K562 (cell line): ENCODE measurements at regions not wholly inside any gene's neighbourhood (a gene's known extent, or its start where the extent isn't known, plus 50 kb on each side); places are given as distances from the start of the nearest gene placed in this dataset.

Experiments used
- CXXC5 ChIP-seq: fragments of 250-450 bp; sonication (Bioruptor Pico); IDR thresholded peaks from 2 replicates; pipeline ENCODE4 v1.8.0; 2022; ENCODE audit warnings: inconsistent platforms, mild to moderate bottlenecking, moderate library complexity
- E2F3 ChIP-seq: fragments of 250-450 bp; sonication (Bioruptor Pico); IDR thresholded peaks from 2 replicates; pipeline ENCODE4 v1.4.0; 2020; ENCODE audit warnings: mild to moderate bottlenecking
- MAZ ChIP-seq, 2 experiments: fragments of 450-650 bp in 1 of 2; sonication (generic) in 1 of 2; formaldehyde crosslinking; IDR thresholded peaks in 1 of 2; conservative IDR thresholded peaks in 1 of 2; 2 replicates each; pipeline versions ENCODE4 v1.4.0 to v1.5.0; 2020; ENCODE audit warnings: mild to moderate bottlenecking in 1 of 2, missing genetic modification reagents in 1 of 2
- SMAD4 ChIP-seq: fragments of 250-450 bp; sonication (Bioruptor Pico); conservative IDR thresholded peaks from 2 replicates; pipeline ENCODE4 v1.8.0; 2021; ENCODE audit warnings: inconsistent platforms, mild to moderate bottlenecking, moderate library complexity
- YY1 ChIP-seq, 3 experiments: IDR thresholded peaks; 2 replicates each; pipeline ENCODE4 v1.6.1; 2011; ENCODE audit warnings: low read length in 2 of 3, mild to moderate bottlenecking in 2 of 3, moderate library complexity in 2 of 3, borderline replicate concordance in 1 of 3, control low read depth in 1 of 3, low read depth in 1 of 3; ENCODE audit not compliant: insufficient read depth in 3 of 3, insufficient replicate concordance in 2 of 3, control insufficient read depth in 1 of 3, insufficient read length in 1 of 3; ENCODE audit errors: extremely low read depth in 1 of 3
- ZNF589 ChIP-seq: fragments of 200-800 bp; sonication (Bioruptor generic); IDR thresholded peaks from 2 replicates; pipeline ENCODE4 v1.6.1; 2016; ENCODE audit warnings: low read depth, missing genetic modification characterization, missing compliant biosample characterization
- TF ChIP-seq, protein P1 (sequence below): fragments of 450-650 bp; IDR thresholded peaks from 2 replicates; pipeline ENCODE4 v1.6.1; 2016; ENCODE audit warnings: low read depth
- TF ChIP-seq, protein P2 (sequence below): fragments of 250-450 bp; sonication (Bioruptor Pico); IDR thresholded peaks from 2 replicates; pipeline ENCODE4 v1.8.0; 2022; ENCODE audit warnings: moderate library complexity, mild to moderate bottlenecking, inconsistent platforms
- TF ChIP-seq, protein P3 (sequence below): sonication (generic); formaldehyde crosslinking; IDR thresholded peaks from 2 replicates; pipeline ENCODE4 v1.8.1; 2023; ENCODE audit warnings: missing genetic modification reagents, mild to moderate bottlenecking, borderline replicate concordance

DNA sequence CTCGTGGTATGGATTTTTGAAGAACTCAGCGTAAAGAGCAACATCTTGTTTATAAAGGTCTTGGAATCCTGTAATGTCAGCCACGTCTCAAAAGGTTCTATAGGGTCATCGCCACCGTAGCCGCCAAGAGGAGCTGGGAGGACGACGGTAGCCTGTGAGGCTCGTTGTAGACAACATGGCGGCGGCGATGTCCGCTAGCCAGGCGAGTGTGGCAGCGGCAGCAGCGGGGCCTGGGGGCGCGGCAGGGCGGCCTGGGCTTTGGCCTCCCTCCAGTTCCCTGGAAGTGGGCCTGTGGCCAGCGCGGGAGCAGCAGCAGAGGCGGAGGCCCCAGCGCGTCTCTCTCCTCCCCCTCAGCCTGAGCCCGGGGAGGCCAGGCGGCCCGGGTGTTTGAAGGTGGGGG lies 143.5 kb upstream of the PBDC1 start (continued):
- TF ChIP-seq, protein P1, sequence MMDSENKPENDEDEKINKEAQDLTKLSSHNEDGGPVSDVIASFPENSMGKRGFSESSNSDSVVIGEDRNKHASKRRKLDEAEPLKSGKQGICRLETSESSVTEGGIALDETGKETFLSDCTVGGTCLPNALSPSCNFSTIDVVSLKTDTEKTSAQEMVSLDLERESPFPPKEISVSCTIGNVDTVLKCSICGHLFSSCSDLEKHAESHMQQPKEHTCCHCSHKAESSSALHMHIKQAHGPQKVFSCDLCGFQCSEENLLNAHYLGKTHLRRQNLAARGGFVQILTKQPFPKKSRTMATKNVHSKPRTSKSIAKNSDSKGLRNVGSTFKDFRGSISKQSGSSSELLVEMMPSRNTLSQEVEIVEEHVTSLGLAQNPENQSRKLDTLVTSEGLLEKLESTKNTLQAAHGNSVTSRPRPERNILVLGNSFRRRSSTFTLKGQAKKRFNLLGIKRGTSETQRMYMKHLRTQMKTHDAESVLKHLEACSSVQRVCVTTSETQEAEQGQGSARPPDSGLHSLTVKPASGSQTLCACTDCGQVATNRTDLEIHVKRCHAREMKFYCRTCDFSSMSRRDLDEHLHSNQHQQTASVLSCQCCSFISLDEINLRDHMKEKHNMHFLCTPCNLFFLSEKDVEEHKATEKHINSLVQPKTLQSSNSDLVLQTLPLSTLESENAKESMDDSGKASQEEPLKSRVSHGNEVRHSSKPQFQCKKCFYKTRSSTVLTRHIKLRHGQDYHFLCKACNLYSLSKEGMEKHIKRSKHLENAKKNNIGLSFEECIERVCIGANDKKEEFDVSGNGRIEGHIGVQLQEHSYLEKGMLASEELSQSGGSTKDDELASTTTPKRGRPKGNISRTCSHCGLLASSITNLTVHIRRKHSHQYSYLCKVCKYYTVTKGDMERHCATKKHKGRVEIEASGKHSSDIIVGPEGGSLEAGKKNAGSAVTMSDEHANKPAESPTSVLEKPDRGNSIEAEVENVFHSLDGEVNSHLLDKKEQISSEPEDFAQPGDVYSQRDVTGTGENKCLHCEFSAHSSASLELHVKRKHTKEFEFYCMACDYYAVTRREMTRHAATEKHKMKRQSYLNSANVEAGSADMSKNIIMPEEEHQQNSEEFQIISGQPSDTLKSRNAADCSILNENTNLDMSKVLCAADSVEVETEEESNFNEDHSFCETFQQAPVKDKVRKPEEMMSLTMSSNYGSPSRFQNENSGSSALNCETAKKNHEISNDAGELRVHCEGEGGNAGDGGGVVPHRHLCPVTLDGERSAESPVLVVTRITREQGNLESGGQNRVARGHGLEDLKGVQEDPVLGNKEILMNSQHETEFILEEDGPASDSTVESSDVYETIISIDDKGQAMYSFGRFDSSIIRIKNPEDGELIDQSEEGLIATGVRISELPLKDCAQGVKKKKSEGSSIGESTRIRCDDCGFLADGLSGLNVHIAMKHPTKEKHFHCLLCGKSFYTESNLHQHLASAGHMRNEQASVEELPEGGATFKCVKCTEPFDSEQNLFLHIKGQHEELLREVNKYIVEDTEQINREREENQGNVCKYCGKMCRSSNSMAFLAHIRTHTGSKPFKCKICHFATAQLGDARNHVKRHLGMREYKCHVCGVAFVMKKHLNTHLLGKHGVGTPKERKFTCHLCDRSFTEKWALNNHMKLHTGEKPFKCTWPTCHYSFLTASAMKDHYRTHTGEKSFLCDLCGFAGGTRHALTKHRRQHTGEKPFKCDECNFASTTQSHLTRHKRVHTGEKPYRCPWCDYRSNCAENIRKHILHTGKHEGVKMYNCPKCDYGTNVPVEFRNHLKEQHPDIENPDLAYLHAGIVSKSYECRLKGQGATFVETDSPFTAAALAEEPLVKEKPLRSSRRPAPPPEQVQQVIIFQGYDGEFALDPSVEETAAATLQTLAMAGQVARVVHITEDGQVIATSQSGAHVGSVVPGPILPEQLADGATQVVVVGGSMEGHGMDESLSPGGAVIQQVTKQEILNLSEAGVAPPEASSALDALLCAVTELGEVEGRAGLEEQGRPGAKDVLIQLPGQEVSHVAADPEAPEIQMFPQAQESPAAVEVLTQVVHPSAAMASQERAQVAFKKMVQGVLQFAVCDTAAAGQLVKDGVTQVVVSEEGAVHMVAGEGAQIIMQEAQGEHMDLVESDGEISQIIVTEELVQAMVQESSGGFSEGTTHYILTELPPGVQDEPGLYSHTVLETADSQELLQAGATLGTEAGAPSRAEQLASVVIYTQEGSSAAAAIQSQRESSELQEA: peak; percentile 72; the same call in 1 of the 2 replicates
- TF ChIP-seq SMAD4: peak; percentile 48; the same call in 1 of the 2 replicates
- TF ChIP-seq ZNF589 (CRISPR knock-in tag): peak; percentile 62; the same call in 1 of the 2 replicates
- TF ChIP-seq, protein P2, sequence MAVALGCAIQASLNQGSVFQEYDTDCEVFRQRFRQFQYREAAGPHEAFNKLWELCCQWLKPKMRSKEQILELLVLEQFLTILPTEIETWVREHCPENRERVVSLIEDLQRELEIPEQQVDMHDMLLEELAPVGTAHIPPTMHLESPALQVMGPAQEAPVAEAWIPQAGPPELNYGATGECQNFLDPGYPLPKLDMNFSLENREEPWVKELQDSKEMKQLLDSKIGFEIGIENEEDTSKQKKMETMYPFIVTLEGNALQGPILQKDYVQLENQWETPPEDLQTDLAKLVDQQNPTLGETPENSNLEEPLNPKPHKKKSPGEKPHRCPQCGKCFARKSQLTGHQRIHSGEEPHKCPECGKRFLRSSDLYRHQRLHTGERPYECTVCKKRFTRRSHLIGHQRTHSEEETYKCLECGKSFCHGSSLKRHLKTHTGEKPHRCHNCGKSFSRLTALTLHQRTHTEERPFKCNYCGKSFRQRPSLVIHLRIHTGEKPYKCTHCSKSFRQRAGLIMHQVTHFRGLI: no peak
- 0 out of 4 replicates have a peak, but pooled peaks have one; percentile 21 to 47 for TF ChIP-seq MAZ (CRISPR knock-in tag; conservative IDR thresholded peaks at IDR 0.05 in 1 of 2, IDR thresholded peaks at IDR 0.05 in 1 of 2)
- TF ChIP-seq YY1 (IDR thresholded peaks at IDR 0.05; ENCODE audit: borderline replicate concordance in 1 of 3, control insufficient read depth in 1 of 3, extremely low read depth in 1 of 3, insufficient read depth in 3 of 3, insufficient read length in 1 of 3, insufficient replicate concordance in 2 of 3, low read depth in 1 of 3, low read length in 2 of 3): peak in 2 of 3 experiments; percentile 54 to 74
- TF ChIP-seq, protein P3, sequence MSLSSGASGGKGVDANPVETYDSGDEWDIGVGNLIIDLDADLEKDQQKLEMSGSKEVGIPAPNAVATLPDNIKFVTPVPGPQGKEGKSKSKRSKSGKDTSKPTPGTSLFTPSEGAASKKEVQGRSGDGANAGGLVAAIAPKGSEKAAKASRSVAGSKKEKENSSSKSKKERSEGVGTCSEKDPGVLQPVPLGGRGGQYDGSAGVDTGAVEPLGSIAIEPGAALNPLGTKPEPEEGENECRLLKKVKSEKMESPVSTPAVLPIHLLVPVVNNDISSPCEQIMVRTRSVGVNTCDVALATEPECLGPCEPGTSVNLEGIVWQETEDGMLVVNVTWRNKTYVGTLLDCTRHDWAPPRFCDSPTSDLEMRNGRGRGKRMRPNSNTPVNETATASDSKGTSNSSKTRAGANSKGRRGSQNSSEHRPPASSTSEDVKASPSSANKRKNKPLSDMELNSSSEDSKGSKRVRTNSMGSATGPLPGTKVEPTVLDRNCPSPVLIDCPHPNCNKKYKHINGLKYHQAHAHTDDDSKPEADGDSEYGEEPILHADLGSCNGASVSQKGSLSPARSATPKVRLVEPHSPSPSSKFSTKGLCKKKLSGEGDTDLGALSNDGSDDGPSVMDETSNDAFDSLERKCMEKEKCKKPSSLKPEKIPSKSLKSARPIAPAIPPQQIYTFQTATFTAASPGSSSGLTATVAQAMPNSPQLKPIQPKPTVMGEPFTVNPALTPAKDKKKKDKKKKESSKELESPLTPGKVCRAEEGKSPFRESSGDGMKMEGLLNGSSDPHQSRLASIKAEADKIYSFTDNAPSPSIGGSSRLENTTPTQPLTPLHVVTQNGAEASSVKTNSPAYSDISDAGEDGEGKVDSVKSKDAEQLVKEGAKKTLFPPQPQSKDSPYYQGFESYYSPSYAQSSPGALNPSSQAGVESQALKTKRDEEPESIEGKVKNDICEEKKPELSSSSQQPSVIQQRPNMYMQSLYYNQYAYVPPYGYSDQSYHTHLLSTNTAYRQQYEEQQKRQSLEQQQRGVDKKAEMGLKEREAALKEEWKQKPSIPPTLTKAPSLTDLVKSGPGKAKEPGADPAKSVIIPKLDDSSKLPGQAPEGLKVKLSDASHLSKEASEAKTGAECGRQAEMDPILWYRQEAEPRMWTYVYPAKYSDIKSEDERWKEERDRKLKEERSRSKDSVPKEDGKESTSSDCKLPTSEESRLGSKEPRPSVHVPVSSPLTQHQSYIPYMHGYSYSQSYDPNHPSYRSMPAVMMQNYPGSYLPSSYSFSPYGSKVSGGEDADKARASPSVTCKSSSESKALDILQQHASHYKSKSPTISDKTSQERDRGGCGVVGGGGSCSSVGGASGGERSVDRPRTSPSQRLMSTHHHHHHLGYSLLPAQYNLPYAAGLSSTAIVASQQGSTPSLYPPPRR (CRISPR knock-in tag): no peak
- 0 out of 2 replicates have a peak, but pooled peaks have one; percentile 45 for TF ChIP-seq E2F3
- peak; percentile 44 for TF ChIP-seq CXXC5 (CRISPR knock-in tag)
